HepG2 (cell line): ENCODE measurements at regions not wholly inside any gene's neighbourhood (a gene's known extent, or its start where the extent isn't known, plus 50 kb on each side); places are given as distances from the start of the nearest gene placed in this dataset.

Experiments
- KDM5A ChIP-seq: fragments of 200-600 bp; sonication (generic); IDR thresholded peaks from 2 replicates; pipeline ENCODE4 v1.7.0; 2018; ENCODE audit warnings: antibody characterized with exemption, mild to moderate bottlenecking, low read length, borderline replicate concordance
- MXI1 ChIP-seq: IDR thresholded peaks from 3 replicates; pipeline ENCODE4 v1.6.1; 2012; ENCODE audit warnings: low read depth, low read length, inconsistent platforms, borderline replicate concordance

DNA sequence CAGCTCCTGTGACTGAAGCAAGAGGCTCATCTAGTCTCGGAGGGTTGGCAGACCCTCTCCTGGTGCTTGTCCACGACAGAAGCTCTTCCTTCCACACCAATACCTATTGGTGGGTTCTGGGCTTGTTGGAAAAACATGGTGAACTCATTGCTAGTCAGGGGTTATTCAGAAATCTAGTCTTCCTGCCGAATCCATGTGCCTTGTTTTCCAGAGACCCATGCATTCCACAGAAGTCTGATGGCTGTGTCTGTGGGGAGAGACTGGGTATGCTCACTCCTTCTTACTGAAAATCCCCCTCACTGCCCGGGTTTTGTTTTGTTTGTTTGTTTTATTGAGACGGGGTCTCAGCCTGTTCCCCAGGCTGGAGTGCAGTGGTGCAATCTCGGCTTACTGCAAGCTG lies 138.3 kb downstream of the DNAJB6 start:
- TF ChIP-seq KDM5A (no peak), MXI1 (no peak)
